NCI-H2227 (cell line): ENCODE measurements at regions not wholly inside any gene's neighbourhood (a gene's known extent, or its start where the extent isn't known, plus 50 kb on each side); places are given as distances from the start of the nearest gene placed in this dataset.

Experiments used
- DNase-seq: peaks from one replicate; lab custom pipeline; 2025; ENCODE audit not compliant: unreplicated experiment; lab: John Stamatoyannopoulos, UW

GRCh38 chr19:27654266-27654990 is 1558.5 kb downstream of the UQCRFS1 start:
- no peak for DNase-seq

- DNase-seq, result no peak
Measured at GRCh38 chr19:27652796-27653195, 1560.2 kb downstream of the UQCRFS1 start.

GRCh38 chr19:27652281-27652680 is 1560.7 kb downstream of the UQCRFS1 start:
- DNase-seq, result no peak

GRCh38 chr19:27647423-27647822 is 1565.5 kb downstream of the UQCRFS1 start:
- no peak for DNase-seq

GRCh38 chr19:27635401-27635800 is 1577.5 kb downstream of the UQCRFS1 start:
- DNase-seq, result no peak

GRCh38 chr19:27618006-27618405 is 1594.9 kb downstream of the UQCRFS1 start:
- DNase-seq, result no peak

- no peak for DNase-seq
Measured at GRCh38 chr19:27580906-27581305, 1632.0 kb downstream of the UQCRFS1 start.
